Aorta (tissue), 5 donors: ENCODE measurements at regions not wholly inside any gene's neighbourhood (a gene's known extent, or its start where the extent isn't known, plus 50 kb on each side); places are given as distances from the start of the nearest gene placed in this dataset.

Experiments used
- ATAC-seq: fragments of 200-7000 bp; cut with Tn5 transposase; one replicate; pipeline ENCODE4 v1.9.1; 2022; ENCODE audit warnings: moderate library complexity; ENCODE audit not compliant: low FRiP score
- DNase-seq, 2 donors: peaks; one replicate each; pipeline ENCODE4 v3.0.0-alpha.2; 2020
- H3K27ac ChIP-seq, 2 donors: one replicate each; pipeline ENCODE4 v1.5.1; 2013; ENCODE audit warnings: low read length in 2 of 2, mild to moderate bottlenecking in 2 of 2, moderate library complexity in 2 of 2, control low read depth in 1 of 2, inconsistent platforms in 1 of 2, low read depth in 1 of 2
- H3K27me3 ChIP-seq, 2 donors: one replicate each; pipeline ENCODE4 v1.6.1; 2013; ENCODE audit warnings: control low read depth in 1 of 2, low read length in 1 of 2, mild to moderate bottlenecking in 1 of 2, moderate library complexity in 1 of 2; ENCODE audit not compliant: insufficient read depth in 2 of 2, control insufficient read depth in 1 of 2
- H3K36me3 ChIP-seq, 2 donors: one replicate each; pipeline ENCODE4 v1.6.1; 2013; ENCODE audit warnings: control low read depth in 1 of 2, low read length in 1 of 2, mild to moderate bottlenecking in 1 of 2; ENCODE audit not compliant: insufficient read depth in 2 of 2, control insufficient read depth in 1 of 2
- H3K4me1 ChIP-seq, 2 donors: one replicate each; pipeline ENCODE4 v1.6.1; 2013; ENCODE audit warnings: low read length in 2 of 2, control low read depth in 1 of 2, mild to moderate bottlenecking in 1 of 2, moderate library complexity in 1 of 2; ENCODE audit not compliant: insufficient read depth in 2 of 2, control insufficient read depth in 1 of 2
- H3K4me3 ChIP-seq, 2 donors: one replicate each; pipeline ENCODE4 v1.5.1; 2013; ENCODE audit warnings: low read length in 2 of 2, control low read depth in 1 of 2, mild to moderate bottlenecking in 1 of 2
- H3K9me3 ChIP-seq: one replicate; pipeline ENCODE4 v1.6.1; 2013; ENCODE audit warnings: mild to moderate bottlenecking, low read length; ENCODE audit not compliant: control insufficient read depth
- WGBS, 2 donors: extraction: QIAGEN DNeasy Blood & Tissue Kit; methylation state at CpG; one replicate each; pipeline ENCODE4 v1.1.7; 2013; 5-methylcytosine and 5-hydroxymethylcytosine counted together
- intact Hi-C, 2 donors: fragments of 100-400 bp; cut with DNase I; formaldehyde crosslinking; loops; one replicate each; pipeline versions ENCODE4 v1.14.2 to v1.15.0; 2022
- donor health status: healthy with polysubstance abuse.
- donor health status: Bipolar disorder and iron deficiency.
- donor health status: DM: no; HTN: no; CAD: no.
- donor health status: DM: no; HTN: no; CAD: no.
- donor health status: DM: yes; HTN: yes; CAD: no.

DNA sequence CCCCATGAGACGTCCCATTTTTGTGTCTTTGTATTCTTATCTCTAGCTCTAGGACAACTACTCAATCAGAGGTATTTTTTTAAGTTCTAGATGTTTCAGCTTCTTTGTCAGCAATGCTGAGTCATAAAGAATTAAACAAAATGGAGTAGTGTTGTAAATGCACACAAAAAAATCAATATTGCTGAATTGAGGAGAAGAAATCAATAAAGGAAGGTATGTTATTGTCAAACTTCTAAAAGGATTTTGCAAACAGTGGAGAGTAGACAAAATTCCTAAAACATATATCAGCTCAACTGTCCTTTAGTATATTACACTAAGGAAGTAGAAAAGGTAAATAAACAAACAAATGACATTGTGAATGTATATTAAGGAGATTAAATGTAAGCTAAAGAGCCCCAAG, 726.1 kb upstream of the NRXN1 start:
- Histone ChIP-seq H3K4me1 (no peaks in the 10 kb centered on the region), H3K27me3 (no peaks in the 10 kb centered on the region), H3K27ac (no peak overlapping the region), H3K4me3 (no peak overlapping the region), H3K9me3 (no peaks in the 10 kb centered on the region), H3K36me3 (no peaks in the 10 kb centered on the region)
- WGBS, 2 donors, result 48 to 63% methylated on average over 1 of the region's 1 CpG
- DNase-seq (no peak), ATAC-seq (no peak)
- intact Hi-C loops, result no loop called here

DNA sequence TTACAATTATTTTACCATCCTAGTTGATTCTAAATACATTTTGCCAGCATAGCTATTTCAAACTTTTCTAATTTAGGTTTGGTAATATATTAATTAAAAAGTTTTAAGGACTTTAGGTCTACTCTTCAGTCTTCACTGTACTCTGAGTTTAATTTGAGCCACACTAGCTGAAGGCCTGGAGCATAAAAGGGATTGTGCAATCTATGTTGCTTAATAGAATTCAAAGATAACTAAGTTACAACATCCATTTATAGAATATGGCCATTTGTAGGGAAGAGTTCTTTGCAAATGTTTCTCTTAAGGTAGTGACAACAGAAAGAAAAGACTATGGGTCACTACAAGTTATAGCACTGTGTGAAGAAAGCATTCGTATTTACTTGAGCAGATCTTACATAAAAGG, 702.2 kb upstream of the NRXN1 start:
- DNase-seq, result no peak
- intact Hi-C loops, result no loop called here
- Histone ChIP-seq H3K4me3 (no peak overlapping the region), H3K27ac (no peak overlapping the region), H3K4me1 (no peaks in the 10 kb centered on the region), H3K36me3 (no peaks in the 10 kb centered on the region), H3K27me3 (no peaks in the 10 kb centered on the region), H3K9me3 (no peaks in the 10 kb centered on the region)
- ATAC-seq, result no peak
- 59% methylated on average over 1 of the region's 1 CpG for WGBS, 2 donors

DNA sequence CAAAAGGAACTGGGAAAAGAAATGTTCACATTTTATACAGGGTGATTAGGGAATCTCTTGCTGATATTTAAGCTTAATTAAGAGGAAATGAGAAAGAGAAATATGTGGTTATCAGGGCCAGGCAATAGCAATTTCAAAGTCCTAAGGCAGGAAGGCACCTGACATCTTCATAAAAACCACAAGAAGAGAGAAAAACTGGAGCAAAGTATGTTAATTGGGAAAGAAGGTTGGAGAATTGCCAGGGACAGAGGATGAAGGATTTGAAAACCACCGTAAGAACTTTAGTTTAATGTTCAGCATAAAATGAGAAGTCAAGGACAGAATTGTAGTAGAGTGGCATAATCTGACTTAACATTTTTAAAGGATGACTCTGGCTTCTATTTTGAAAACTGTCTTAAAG, 691.8 kb upstream of the NRXN1 start:
- intact Hi-C loops, result no loop called here
- DNase-seq, result no peak
- WGBS, 2 donors, result 1 to 44% methylated on average over 1 of the region's 1 CpG
- Histone ChIP-seq H3K9me3 (no peaks in the 10 kb centered on the region), H3K4me3 (no peak overlapping the region), H3K36me3 (no peaks in the 10 kb centered on the region), H3K4me1 (no peaks in the 10 kb centered on the region), H3K27me3 (no peaks in the 10 kb centered on the region), H3K27ac (no peak overlapping the region)
- no peak for ATAC-seq

DNA sequence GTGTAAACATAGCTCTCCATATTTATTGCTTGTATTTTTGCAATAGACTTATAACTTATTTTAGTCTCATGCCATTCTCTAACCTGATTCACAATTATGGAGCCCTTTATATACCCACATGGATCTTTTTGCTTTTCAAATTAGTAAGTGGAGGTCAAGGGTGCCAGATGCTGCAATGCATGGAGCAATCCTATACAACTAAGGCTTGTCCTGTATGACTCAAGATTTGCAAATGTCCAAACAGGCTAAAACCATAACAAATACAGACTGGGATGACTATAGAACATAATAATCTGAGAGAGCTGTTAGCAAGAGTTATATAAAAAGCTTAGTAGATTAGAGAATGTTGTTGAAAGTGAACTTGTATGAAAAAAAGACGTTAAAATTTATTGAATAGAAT, 690.4 kb upstream of the NRXN1 start:
- no peaks in the 10 kb centered on the region for H3K36me3 ChIP-seq
- intact Hi-C loops, result no loop called here
- H3K27ac ChIP-seq, result no peak overlapping the region
- no peak overlapping the region for H3K4me3 ChIP-seq
- no peak for ATAC-seq
- WGBS, 2 donors, result 55 to 63% methylated on average over 1 of the region's 1 CpG
- DNase-seq, result no peak
- no peaks in the 10 kb centered on the region for H3K9me3 ChIP-seq
- H3K27me3 ChIP-seq, result no peaks in the 10 kb centered on the region
- H3K4me1 ChIP-seq, result no peaks in the 10 kb centered on the region

DNA sequence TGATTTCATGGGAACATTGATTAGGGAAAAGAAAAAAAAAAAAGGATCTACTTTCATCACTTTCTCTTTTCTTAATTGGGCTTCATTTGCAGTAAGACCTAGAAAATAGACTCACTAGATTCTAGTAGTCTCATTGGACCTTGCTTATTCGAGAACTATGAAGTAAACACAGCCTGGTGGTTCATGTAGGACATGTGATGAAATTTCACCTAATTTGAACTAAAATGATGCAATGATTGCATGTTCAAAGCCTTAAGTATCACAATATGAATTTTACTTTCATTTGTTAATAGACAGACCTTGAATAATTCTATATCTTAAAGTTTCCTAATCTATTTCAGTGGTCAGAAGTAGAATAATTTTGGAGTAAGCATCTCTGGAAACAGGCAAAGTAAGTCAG, 688.9 kb upstream of the NRXN1 start:
- Histone ChIP-seq H3K27me3 (no peaks in the 10 kb centered on the region), H3K36me3 (no peaks in the 10 kb centered on the region), H3K9me3 (no peaks in the 10 kb centered on the region), H3K27ac (no peak overlapping the region), H3K4me1 (no peaks in the 10 kb centered on the region), H3K4me3 (no peak overlapping the region)
- intact Hi-C loops, result no loop called here
- ATAC-seq (no peak), DNase-seq (no peak)
- 91 to 92% methylated on average over 1 of the region's 1 CpG for WGBS, 2 donors

DNA sequence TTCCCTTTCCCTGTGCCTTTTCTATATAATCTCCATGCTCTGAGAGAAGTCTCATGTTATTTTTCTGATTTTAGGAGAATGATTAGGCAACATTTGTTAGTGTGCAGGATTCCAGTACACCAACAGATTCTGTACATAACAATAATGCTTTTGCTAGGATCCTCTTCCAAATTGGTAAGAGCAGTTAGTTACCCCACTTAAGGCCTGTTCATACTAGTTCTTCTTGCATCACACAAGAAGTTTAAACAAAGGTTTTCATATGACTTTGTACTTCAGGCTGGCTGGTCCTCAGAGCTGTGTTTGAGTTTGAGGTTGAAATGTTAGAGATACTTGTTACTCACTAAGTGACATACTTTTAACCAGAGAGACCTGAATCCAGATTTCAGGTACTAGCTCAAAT, 686.9 kb upstream of the NRXN1 start:
- no peaks in the 10 kb centered on the region for H3K9me3 ChIP-seq
- H3K27me3 ChIP-seq, result no peaks in the 10 kb centered on the region
- ATAC-seq (no peak), DNase-seq (no peak)
- no peak overlapping the region for H3K27ac ChIP-seq
- H3K4me3 ChIP-seq, result no peak overlapping the region
- H3K36me3 ChIP-seq, result no peaks in the 10 kb centered on the region
- intact Hi-C loops, result no loop called here
- H3K4me1 ChIP-seq, result no peaks in the 10 kb centered on the region

DNA sequence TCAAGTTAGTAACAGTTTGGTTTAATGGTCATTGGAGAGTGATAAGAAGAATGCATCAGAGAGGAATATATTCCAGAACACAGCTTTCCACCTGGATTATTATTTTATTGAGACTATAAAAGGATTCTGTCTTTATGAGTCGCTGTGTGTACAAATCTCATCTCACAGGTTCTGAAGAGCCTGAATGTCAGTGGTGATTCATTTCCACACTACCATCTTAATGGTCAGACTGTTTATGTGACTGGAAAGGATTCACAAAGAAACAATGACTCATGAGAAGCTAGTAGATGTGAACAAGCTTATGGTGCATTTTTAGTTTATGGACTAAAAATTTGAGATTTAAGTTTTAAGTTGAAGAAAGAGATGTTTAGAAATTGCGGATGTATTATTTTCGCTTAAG, 685.4 kb upstream of the NRXN1 start:
- Histone ChIP-seq H3K27me3 (no peaks in the 10 kb centered on the region), H3K4me1 (no peaks in the 10 kb centered on the region), H3K9me3 (peaks cover under 1% of the 10 kb centered on the region), H3K27ac (no peak overlapping the region), H3K4me3 (no peak overlapping the region), H3K36me3 (no peaks in the 10 kb centered on the region)
- intact Hi-C loops, result no loop called here
- WGBS, 2 donors, result 93 to 97% methylated on average over 3 of the region's 3 CpGs
- DNase-seq (no peak), ATAC-seq (no peak)

DNA sequence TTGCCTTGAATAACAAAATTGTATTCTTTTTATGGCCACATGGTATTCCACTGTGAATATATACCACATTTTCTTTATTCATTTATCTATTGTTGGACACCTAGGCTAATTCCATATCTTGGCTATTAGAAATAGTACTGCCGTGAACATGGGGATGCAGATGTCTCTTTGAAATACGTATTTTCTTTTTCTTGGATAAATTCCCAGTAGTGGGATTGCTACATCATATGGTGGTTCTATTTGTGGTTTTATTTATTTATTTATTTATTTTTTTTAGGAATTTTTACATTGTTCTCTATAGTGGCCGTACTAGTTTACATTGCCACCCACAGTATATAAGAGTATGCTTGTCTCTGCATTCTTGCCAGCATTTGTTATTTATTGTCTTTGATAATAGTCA, 679.8 kb upstream of the NRXN1 start:
- no peak overlapping the region for H3K4me3 ChIP-seq
- ATAC-seq (no peak), DNase-seq (no peak)
- no peak overlapping the region for H3K27ac ChIP-seq
- no peaks in the 10 kb centered on the region for H3K36me3 ChIP-seq
- H3K27me3 ChIP-seq, result no peaks in the 10 kb centered on the region
- H3K4me1 ChIP-seq, result no peaks in the 10 kb centered on the region
- peaks cover 1% of the 10 kb centered on the region for H3K9me3 ChIP-seq
- intact Hi-C loops, result no loop called here
- WGBS, 2 donors, result 65 to 70% methylated on average over 3 of the region's 3 CpGs

DNA sequence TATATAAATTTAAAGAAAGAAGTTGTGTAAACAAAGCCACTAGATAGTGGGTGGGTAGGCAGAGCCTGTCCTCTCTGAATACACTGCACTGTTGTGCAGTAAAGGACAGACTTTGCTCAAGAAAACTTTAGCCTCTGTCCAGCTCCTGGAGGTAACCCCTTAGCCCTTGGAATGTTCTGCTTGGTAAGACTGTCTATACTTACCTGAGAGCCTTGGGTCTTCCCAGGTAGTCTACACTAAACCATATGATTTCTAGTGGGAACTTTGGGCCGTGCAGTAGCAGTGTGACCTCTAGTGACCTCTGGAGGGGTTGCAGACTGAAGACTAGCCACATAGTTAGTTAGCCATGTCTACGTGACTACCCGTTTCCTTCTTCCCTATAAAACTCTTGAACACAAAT, 678.3 kb upstream of the NRXN1 start:
- H3K4me1 ChIP-seq, result no peaks in the 10 kb centered on the region
- H3K9me3 ChIP-seq, result peaks cover 1% of the 10 kb centered on the region
- ATAC-seq (no peak), DNase-seq (no peak)
- H3K4me3 ChIP-seq, result no peak overlapping the region
- WGBS, 2 donors, result 73 to 79% methylated on average over 3 of the region's 3 CpGs
- H3K36me3 ChIP-seq, result no peaks in the 10 kb centered on the region
- intact Hi-C loops, result no loop called here
- H3K27me3 ChIP-seq, result no peaks in the 10 kb centered on the region
- H3K27ac ChIP-seq, result no peak overlapping the region

DNA sequence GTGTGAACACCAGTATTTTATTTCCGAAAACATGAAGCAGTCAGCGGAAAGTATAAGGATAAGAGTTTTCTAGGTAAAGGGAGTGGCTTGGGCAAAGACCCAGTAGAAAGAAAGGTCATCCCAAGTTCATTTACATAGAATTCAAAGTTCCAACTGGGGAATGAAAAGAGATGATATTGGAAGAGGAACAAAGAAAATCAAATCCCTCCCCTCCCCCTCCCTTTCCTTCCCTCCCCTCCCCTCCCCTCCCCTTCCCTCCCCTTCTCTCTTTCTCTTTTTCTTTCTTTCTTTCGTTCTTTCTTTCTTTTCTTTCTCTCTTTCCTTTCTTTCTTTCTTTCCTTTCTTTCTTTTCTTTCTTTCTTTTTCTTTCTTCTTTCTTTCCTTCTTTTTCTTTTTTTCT, 675.7 kb upstream of the NRXN1 start:
- Histone ChIP-seq H3K9me3 (peaks cover 1% of the 10 kb centered on the region), H3K27ac (no peak overlapping the region), H3K36me3 (no peaks in the 10 kb centered on the region), H3K4me1 (no peaks in the 10 kb centered on the region), H3K27me3 (no peaks in the 10 kb centered on the region), H3K4me3 (no peak overlapping the region)
- DNase-seq (no peak), ATAC-seq (no peak)
- intact Hi-C loops, result no loop called here
- WGBS, 2 donors, result 94 to 95% methylated on average over 3 of the region's 3 CpGs
